ENCODE measurements at regions not wholly inside any gene's neighbourhood (a gene's known extent, or its start where the extent isn't known, plus 50 kb on each side); places are given as distances from the start of the nearest gene placed in this dataset.

DNA sequence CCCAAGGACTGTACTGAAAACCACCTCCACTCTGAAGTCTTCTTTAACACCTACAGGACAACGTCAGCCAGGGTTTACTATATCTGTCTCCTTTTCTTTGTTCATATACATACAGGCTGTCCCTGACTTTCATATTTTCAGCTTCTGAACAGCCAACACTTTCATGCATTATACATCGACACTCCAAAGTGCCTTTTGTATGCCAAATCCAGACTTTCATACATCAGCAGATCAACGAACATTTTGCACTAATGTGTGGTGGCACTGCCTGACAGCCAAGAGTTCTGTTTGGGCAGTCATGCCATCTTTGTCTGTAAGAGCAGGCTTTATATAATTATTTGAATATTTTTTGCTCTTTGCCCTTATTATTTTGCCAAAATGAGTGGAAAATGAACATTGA, 487.4 kb downstream of the CETN3 start:
- H3K36me3 ChIP-seq = no peaks in the 10 kb centered on the region
- no peaks in the 10 kb centered on the region for H3K9me3 ChIP-seq
- no peak overlapping the region for H3K4me3 ChIP-seq
- DNase-seq (no peak), ATAC-seq (no peak)
- no peak overlapping the region for H3K27ac ChIP-seq
- no peaks in the 10 kb centered on the region for H3K4me1 ChIP-seq
- intact Hi-C loops (cut with DNase I) = no loop called here
- TF ChIP-seq, protein P1, sequence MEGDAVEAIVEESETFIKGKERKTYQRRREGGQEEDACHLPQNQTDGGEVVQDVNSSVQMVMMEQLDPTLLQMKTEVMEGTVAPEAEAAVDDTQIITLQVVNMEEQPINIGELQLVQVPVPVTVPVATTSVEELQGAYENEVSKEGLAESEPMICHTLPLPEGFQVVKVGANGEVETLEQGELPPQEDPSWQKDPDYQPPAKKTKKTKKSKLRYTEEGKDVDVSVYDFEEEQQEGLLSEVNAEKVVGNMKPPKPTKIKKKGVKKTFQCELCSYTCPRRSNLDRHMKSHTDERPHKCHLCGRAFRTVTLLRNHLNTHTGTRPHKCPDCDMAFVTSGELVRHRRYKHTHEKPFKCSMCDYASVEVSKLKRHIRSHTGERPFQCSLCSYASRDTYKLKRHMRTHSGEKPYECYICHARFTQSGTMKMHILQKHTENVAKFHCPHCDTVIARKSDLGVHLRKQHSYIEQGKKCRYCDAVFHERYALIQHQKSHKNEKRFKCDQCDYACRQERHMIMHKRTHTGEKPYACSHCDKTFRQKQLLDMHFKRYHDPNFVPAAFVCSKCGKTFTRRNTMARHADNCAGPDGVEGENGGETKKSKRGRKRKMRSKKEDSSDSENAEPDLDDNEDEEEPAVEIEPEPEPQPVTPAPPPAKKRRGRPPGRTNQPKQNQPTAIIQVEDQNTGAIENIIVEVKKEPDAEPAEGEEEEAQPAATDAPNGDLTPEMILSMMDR (IDR thresholded peaks at IDR 0.05) = no peak
- H3K27me3 ChIP-seq = no peaks in the 10 kb centered on the region

DNA sequence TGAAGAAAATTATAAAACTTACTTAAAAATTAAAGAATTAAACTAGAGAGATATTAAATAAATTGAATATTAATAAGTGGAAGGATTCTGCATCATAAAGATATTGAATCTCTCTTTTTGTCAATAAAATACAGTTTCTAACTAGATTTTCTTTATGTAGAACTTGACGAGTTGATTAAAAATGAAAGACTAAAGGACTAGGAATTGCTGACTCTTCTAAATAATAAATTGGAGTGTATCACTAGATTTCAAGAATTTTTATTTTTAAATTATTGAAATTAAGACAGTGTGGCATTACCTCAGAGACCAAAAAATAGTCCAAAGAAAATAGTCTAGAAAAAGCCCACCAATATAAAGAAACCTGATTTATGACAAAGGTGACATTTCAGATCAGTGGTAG, 492.4 kb downstream of the CETN3 start:
- Histone ChIP-seq H3K4me3 (no peak overlapping the region), H3K36me3 (no peaks in the 10 kb centered on the region), H3K9me3 (no peaks in the 10 kb centered on the region), H3K4me1 (no peaks in the 10 kb centered on the region), H3K27me3 (no peaks in the 10 kb centered on the region), H3K27ac (no peak overlapping the region)
- intact Hi-C loops (cut with DNase I) = no loop called here
- DNase-seq (no peak), ATAC-seq (no peak)
- TF ChIP-seq, protein P1 (IDR thresholded peaks at IDR 0.05) = no peak

DNA sequence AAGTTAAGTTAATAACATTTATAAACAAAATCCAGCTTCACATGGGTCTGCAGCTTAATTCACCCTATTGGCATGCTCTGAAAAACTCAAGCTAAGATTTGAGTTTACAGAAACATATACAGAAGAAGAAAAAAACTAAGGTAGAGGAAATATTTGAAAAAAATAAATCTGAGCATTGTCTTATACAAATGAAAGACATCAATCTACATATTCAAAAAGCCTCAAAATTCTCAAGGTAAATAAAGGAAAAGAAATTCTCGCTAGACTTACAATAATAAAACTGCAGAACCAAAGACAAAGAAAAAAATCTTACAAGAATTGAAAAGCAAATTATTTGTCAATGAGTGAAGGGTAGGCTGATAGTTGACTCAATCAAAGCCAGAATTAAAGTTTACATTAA, 493.4 kb downstream of the CETN3 start:
- H3K4me1 ChIP-seq = no peaks in the 10 kb centered on the region
- no peaks in the 10 kb centered on the region for H3K36me3 ChIP-seq
- intact Hi-C loops (cut with DNase I) = no loop called here
- no peak overlapping the region for H3K4me3 ChIP-seq
- no peak overlapping the region for H3K27ac ChIP-seq
- TF ChIP-seq, protein P1 (IDR thresholded peaks at IDR 0.05) = no peak
- H3K27me3 ChIP-seq = no peaks in the 10 kb centered on the region
- no peak for ATAC-seq
- DNase-seq = no peak
- no peaks in the 10 kb centered on the region for H3K9me3 ChIP-seq

DNA sequence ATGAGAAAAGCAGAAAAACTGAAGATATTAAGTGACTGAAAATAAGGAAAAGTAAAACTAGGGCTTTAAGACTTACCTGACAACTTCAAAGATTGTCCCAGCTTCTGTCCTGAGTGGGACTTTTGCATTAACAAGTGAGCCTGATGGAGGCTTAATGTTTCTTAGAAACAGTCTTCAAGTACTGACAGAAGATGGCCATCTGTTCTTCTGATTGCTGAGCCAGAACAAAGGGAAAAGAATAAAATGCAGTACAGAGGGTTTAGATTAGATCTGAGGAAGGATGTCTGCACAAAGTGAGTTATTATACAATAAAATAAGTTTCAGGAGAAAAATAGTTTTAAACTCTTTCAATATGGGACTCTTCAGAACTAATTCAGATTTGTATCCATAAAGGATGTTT, 500.7 kb downstream of the CETN3 start:
- TF ChIP-seq, protein P1 (IDR thresholded peaks at IDR 0.05) = no peak
- intact Hi-C loops (cut with DNase I) = no loop called here
- no peaks in the 10 kb centered on the region for H3K27me3 ChIP-seq
- H3K36me3 ChIP-seq = no peaks in the 10 kb centered on the region
- no peaks in the 10 kb centered on the region for H3K4me1 ChIP-seq
- ATAC-seq = no peak
- H3K27ac ChIP-seq = no peak overlapping the region
- no peak overlapping the region for H3K4me3 ChIP-seq
- H3K9me3 ChIP-seq = no peaks in the 10 kb centered on the region
- DNase-seq = no peak

DNA sequence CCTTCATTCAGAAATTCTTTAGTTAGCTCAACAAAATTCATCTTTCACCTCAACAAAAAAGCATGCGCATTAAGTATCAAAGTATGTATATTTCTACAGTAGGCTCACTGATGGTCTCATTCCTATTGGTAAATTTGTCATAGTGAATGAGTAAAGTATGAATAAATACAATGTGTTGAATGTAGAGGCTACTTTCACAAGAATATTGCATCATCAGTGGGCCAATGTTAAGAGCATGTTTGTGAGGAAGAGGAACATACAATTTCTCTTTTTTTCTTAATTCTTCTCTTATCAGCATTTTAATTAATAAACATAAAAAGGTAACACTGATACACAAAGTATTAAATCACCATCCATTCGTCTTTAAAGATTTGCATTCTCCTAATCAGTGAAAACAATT, 505.1 kb downstream of the CETN3 start:
- TF ChIP-seq, protein P1 (IDR thresholded peaks at IDR 0.05) = no peak
- no peak for ATAC-seq
- no peak for DNase-seq
- no peak overlapping the region for H3K27ac ChIP-seq
- intact Hi-C loops (cut with DNase I) = no loop called here
- H3K9me3 ChIP-seq = no peaks in the 10 kb centered on the region
- no peak overlapping the region for H3K4me3 ChIP-seq
- H3K27me3 ChIP-seq = no peaks in the 10 kb centered on the region
- no peaks in the 10 kb centered on the region for H3K36me3 ChIP-seq
- H3K4me1 ChIP-seq = no peaks in the 10 kb centered on the region

DNA sequence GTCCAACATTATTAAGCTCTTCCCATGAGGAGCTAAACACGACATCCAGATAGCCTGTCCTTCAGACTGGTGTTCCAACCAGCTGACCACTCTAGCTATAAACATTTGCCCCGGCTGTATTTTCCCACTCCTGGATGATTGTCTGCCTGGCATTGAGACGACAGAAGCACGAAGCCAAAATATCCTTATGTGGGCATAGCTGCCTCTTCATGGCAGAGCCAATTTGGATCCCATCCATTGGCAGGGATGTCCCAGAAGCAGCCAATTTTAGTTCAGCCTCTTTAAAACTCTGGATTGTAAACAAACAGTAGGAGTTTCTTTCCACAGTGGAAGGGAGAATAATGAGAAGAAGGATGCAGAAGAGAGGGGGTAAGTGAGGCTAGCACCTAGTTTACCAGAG, 507.6 kb downstream of the CETN3 start:
- no peak for DNase-seq
- no peak for ATAC-seq
- Histone ChIP-seq H3K27me3 (no peaks in the 10 kb centered on the region), H3K36me3 (no peaks in the 10 kb centered on the region), H3K9me3 (no peaks in the 10 kb centered on the region), H3K27ac (no peak overlapping the region), H3K4me1 (no peaks in the 10 kb centered on the region), H3K4me3 (no peak overlapping the region)
- intact Hi-C loops (cut with DNase I) = no loop called here
- TF ChIP-seq, protein P1 (IDR thresholded peaks at IDR 0.05) = no peak
